ENCODE measurements at regions not wholly inside any gene's neighbourhood (a gene's known extent, or its start where the extent isn't known, plus 50 kb on each side); places are given as distances from the start of the nearest gene placed in this dataset.

DNA sequence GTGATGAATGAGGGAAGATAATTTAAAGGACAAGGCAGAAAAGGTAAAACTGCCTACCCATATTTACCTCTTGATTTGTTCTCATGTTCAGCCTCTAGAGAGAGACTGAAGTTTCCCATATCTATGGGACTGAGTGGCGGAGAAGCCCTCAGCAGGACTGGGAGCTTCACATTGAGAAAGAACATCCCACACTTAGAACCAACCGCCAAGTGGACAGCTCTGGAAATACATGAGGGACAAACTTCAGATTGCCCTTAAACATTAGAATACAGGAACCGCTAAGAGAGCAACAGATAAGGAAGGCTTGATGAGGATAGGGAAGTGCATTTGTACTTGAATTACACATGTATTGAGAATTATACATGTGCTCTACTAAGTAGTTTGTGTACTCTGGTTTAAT is 316.0 kb upstream of the MIR17HG start:
- TF ChIP-seq, protein P1, sequence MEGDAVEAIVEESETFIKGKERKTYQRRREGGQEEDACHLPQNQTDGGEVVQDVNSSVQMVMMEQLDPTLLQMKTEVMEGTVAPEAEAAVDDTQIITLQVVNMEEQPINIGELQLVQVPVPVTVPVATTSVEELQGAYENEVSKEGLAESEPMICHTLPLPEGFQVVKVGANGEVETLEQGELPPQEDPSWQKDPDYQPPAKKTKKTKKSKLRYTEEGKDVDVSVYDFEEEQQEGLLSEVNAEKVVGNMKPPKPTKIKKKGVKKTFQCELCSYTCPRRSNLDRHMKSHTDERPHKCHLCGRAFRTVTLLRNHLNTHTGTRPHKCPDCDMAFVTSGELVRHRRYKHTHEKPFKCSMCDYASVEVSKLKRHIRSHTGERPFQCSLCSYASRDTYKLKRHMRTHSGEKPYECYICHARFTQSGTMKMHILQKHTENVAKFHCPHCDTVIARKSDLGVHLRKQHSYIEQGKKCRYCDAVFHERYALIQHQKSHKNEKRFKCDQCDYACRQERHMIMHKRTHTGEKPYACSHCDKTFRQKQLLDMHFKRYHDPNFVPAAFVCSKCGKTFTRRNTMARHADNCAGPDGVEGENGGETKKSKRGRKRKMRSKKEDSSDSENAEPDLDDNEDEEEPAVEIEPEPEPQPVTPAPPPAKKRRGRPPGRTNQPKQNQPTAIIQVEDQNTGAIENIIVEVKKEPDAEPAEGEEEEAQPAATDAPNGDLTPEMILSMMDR (IDR thresholded peaks at IDR 0.05; ENCODE audit: insufficient read depth, low read length): no peak
- TF ChIP-seq, protein P2, sequence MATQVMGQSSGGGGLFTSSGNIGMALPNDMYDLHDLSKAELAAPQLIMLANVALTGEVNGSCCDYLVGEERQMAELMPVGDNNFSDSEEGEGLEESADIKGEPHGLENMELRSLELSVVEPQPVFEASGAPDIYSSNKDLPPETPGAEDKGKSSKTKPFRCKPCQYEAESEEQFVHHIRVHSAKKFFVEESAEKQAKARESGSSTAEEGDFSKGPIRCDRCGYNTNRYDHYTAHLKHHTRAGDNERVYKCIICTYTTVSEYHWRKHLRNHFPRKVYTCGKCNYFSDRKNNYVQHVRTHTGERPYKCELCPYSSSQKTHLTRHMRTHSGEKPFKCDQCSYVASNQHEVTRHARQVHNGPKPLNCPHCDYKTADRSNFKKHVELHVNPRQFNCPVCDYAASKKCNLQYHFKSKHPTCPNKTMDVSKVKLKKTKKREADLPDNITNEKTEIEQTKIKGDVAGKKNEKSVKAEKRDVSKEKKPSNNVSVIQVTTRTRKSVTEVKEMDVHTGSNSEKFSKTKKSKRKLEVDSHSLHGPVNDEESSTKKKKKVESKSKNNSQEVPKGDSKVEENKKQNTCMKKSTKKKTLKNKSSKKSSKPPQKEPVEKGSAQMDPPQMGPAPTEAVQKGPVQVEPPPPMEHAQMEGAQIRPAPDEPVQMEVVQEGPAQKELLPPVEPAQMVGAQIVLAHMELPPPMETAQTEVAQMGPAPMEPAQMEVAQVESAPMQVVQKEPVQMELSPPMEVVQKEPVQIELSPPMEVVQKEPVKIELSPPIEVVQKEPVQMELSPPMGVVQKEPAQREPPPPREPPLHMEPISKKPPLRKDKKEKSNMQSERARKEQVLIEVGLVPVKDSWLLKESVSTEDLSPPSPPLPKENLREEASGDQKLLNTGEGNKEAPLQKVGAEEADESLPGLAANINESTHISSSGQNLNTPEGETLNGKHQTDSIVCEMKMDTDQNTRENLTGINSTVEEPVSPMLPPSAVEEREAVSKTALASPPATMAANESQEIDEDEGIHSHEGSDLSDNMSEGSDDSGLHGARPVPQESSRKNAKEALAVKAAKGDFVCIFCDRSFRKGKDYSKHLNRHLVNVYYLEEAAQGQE (IDR thresholded peaks at IDR 0.05; ENCODE audit: insufficient replicate concordance, low read depth): no peak
